Right atrium auricular region (tissue), 2 donors: ENCODE measurements at regions not wholly inside any gene's neighbourhood (a gene's known extent, or its start where the extent isn't known, plus 50 kb on each side); places are given as distances from the start of the nearest gene placed in this dataset.
A peak's percentile ranks its signal among the peaks of the same experiment; 100 is the strongest.

ENCODE experiments used
- DNase-seq: peaks from one replicate; pipeline ENCODE4 v3.0.0-alpha.2; 2019; ENCODE audit warnings: low spot score
- H3K27ac ChIP-seq, 2 donors: fragments of 200-600 bp; sonication (generic); 1 replicate in 1 of 2; 2 replicates in 1 of 2; pipeline ENCODE4 v1.5.1; 2016 to 2019
- H3K27me3 ChIP-seq, 2 donors: fragments of 200-600 bp; sonication (generic); one replicate each; pipeline versions ENCODE4 v1.5.1 to v1.6.0; 2017 to 2019
- H3K36me3 ChIP-seq: fragments of 200-600 bp; sonication (generic); one replicate; pipeline ENCODE4 v1.5.1; 2016
- H3K4me1 ChIP-seq, 2 donors: fragments of 200-600 bp; sonication (generic); one replicate each; pipeline versions ENCODE4 v1.5.1 to v1.6.0; 2017 to 2019
- H3K4me3 ChIP-seq, 2 donors: fragments of 200-600 bp; sonication (generic); 1 replicate in 1 of 2; 2 replicates in 1 of 2; pipeline ENCODE4 v1.5.1; 2017 to 2019; ENCODE audit warnings: mild to moderate bottlenecking in 1 of 2, moderate library complexity in 1 of 2
- H3K9me3 ChIP-seq, 2 donors: fragments of 200-600 bp; sonication (generic); one replicate each; pipeline ENCODE4 v1.5.1; 2019
- CTCF ChIP-seq, 2 donors: fragments of 200-600 bp; sonication (generic); IDR thresholded peaks; one replicate each; pipeline ENCODE4 v1.5.1; 2019; ENCODE audit warnings: antibody characterized with exemption in 2 of 2

DNA sequence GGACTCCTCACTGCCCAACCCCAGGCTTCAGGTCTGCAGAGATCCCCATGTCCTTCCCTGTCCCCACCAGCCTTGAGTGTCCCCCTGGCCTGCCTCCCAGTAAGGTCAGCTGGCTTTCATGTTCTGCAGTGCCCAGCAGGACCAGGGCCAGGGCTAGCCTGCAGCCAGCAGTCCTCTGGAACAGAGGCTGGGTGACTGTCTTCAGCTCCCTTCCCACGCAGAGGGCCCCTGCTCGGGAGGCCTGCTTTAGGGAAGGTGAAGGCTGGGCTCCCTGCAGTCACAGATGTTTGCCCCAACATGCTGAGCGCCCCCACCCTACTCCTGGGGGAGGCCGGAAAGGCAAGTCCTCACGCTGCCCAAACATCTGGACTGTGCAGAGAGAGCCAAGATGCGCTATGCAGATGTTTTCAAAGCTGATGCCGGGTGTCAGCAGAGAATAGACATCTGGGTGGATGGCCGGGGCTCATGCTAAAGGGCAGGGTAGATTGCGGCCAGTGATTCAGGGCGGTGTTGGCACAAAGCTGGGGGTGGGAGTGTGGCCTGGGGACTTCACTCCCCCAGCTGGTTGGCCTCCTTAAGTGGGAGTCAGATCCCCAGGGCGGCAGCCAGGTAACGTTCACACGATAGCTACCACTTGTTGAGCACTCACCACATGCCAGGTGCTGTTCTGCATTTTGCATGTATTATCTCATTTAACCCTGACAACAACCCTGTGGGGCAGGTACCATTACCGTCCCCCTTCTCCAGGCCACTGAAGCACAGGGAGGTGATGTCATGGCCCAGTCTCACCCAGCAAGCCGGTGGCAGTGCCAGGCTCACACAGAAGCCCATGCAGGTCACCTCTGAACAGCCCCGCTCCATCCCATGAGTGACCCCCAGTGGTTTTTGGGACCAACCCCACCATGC, 71.2 kb upstream of the COL13A1 start:
- Histone ChIP-seq H3K4me3 (no peak overlapping the region), H3K9me3 (no peaks in the 10 kb centered on the region), H3K4me1 (peaks cover 0 to 84% of the 10 kb centered on the region in 2 donors), H3K36me3 (no peaks in the 10 kb centered on the region), H3K27ac (peak overlapping the region; percentile 83 to 85), H3K27me3 (no peaks in the 10 kb centered on the region)
- TF ChIP-seq CTCF (IDR thresholded peaks at IDR 0.05), result no peak
- no peak for DNase-seq

DNA sequence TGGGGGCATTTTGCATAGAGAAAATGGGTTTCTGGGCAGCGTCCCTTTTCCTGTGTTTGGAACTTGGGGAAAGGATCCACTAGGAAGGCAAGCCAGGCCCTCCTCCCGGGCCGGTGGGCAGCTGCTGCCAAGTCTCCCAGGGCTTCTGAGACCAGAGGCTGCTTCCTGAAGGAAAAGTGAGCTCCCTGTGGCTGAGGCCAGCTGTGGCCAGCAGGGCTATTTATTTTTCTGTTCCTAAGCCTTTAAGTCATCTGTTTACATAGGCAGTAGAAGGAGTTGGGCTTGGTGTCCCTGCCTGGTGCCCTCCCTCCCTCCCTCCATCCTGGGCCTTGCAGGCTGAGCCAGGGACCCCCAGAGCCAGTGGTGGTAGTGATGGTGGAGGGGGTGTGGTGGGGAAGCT, 70.5 kb upstream of the COL13A1 start:
- Histone ChIP-seq H3K36me3 (no peaks in the 10 kb centered on the region), H3K4me3 (no peak overlapping the region), H3K9me3 (no peaks in the 10 kb centered on the region), H3K4me1 (peaks cover 0 to 85% of the 10 kb centered on the region in 2 donors), H3K27ac (peak overlapping the region; percentile 83 to 85), H3K27me3 (no peaks in the 10 kb centered on the region)
- DNase-seq, result no peak
- TF ChIP-seq CTCF (IDR thresholded peaks at IDR 0.05), result no peak

- no peak for DNase-seq
- peak overlapping the region; percentile 83 to 85 for H3K27ac ChIP-seq
- H3K4me1 ChIP-seq, result peaks cover 0 to 85% of the 10 kb centered on the region in 2 donors
- H3K27me3 ChIP-seq, result no peaks in the 10 kb centered on the region
- no peak for TF ChIP-seq CTCF (IDR thresholded peaks at IDR 0.05)
- H3K36me3 ChIP-seq, result no peaks in the 10 kb centered on the region
- H3K9me3 ChIP-seq, result no peaks in the 10 kb centered on the region
- no peak overlapping the region for H3K4me3 ChIP-seq
Measured at GRCh38 chr10:69731698-69732097, 70.0 kb upstream of the COL13A1 start.

DNA sequence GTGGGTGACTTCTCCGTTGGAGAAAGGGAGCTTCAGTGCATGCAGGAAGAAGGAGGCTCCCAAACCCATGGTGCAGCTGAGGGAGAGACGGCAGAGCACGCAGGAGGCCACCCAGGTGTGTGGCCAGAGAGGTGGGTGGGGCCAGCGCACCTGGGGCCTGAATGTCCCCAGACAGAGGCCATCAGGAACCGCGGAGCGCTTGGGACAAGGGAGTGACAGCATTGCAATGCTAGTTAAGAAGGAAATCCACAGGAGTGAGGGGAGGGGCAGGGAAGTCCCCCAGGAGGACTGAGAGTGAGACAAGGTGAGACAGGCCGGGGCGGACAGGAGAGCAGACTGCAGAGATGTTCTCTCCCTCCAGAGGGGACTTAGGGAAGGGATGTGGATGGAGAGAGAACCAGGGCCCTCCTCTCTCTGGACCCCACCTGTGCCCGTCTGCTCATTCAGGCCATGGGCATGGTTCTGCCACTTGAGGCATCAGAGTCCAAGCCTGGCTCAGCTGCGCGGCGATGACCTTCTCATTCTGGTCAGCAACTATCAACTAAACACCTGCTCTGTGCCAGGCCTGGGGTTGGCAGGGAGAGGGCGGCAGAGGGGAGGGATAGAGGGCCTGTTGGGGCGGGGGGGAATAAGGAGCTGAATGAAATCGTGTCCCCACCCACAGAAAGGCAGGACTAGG, 69.4 kb upstream of the COL13A1 start:
- Histone ChIP-seq H3K4me1 (peaks cover 0 to 84% of the 10 kb centered on the region in 2 donors), H3K27ac (peak overlapping the region; percentile 83 to 85), H3K27me3 (no peaks in the 10 kb centered on the region), H3K9me3 (no peaks in the 10 kb centered on the region), H3K36me3 (no peaks in the 10 kb centered on the region), H3K4me3 (no peak overlapping the region)
- DNase-seq, result no peak
- peak in 1 of 2 donors; percentile 41 for TF ChIP-seq CTCF (IDR thresholded peaks at IDR 0.05)

GRCh38 chr10:69732826-69733150, 68.9 kb upstream of the COL13A1 start:
- Histone ChIP-seq H3K36me3 (no peaks in the 10 kb centered on the region), H3K27ac (peak overlapping the region; percentile 83 to 85), H3K9me3 (no peaks in the 10 kb centered on the region), H3K4me3 (no peak overlapping the region), H3K4me1 (peaks cover 0 to 80% of the 10 kb centered on the region in 2 donors), H3K27me3 (no peaks in the 10 kb centered on the region)
- TF ChIP-seq CTCF (IDR thresholded peaks at IDR 0.05), result no peak
- DNase-seq, result no peak
